Activated T-cell treated with anti-CD3 and anti-CD28 coated beads, Interleukin-2, amount 50 U/mL, for 24 hours (primary cell): ENCODE measurements at regions not wholly inside any gene's neighbourhood (a gene's known extent, or its start where the extent isn't known, plus 50 kb on each side); places are given as distances from the start of the nearest gene placed in this dataset.
"Not testable (repeated sequence)": the region's sequence is repeated elsewhere in the genome, so short reads cannot be mapped to it uniquely, and the experiment has no call there.

Experiments
- DNase-seq: peaks from one replicate; pipeline ENCODE4 v3.0.0-alpha.2; 2020
- H3K27ac Mint-ChIP-seq: 2 replicates; pipeline ENCODE4 v1.8.0; 2020; ENCODE audit warnings: mild to moderate bottlenecking, mixed read lengths
- H3K27me3 Mint-ChIP-seq: 2 replicates; pipeline ENCODE4 v1.8.0; 2020; ENCODE audit warnings: mixed read lengths
- H3K36me3 Mint-ChIP-seq: 2 replicates; pipeline ENCODE4 v1.8.0; 2020; ENCODE audit warnings: low read depth, mixed read lengths
- H3K4me1 Mint-ChIP-seq: 2 replicates; pipeline ENCODE4 v1.8.0; 2020; ENCODE audit warnings: low read depth, mixed read lengths
- H3K4me3 Mint-ChIP-seq: 2 replicates; pipeline ENCODE4 v1.8.0; 2020; ENCODE audit warnings: mild to moderate bottlenecking, moderate library complexity, mixed read lengths
- H3K9me3 Mint-ChIP-seq: 2 replicates; pipeline ENCODE4 v1.8.0; 2020; ENCODE audit warnings: mixed read lengths

DNA sequence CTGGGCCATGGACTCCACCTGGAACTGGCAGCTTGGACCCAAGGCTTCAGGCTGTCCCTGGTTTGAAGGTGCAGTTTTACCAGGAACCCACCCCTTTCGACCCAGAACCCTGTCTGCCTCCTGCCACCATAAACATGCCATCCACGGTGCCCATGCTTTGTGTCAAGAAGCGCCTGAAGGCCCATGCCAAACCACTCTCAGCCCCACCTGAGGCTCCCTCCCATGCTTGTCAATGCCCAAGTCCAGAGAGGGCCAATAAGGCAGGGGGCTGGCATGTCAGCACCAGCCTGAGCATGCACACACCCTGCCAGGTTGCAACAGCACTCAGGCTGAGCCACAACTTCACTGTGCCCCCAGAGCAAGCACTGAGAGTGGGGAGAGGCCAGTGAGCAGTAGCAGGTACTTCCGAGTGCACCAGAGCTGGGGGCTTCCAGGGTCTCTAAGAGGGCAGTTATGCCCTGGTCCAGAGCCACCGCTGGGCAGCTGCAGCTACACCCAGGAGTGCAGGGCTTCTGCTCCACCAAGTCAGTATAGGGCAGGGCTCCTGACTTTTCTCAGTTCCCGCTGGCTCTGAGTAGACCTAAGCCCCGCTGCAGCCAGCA, 1256.0 kb downstream of the AMY1C start:
- Mint-ChIP-seq H3K4me3 (no peak overlapping the region), H3K9me3 (peaks cover 7% of the 10 kb centered on the region), H3K27me3 (no peaks in the 10 kb centered on the region), H3K36me3 (no peaks in the 10 kb centered on the region), H3K4me1 (no peaks in the 10 kb centered on the region), H3K27ac (no peak overlapping the region)
- no peak for DNase-seq

DNA sequence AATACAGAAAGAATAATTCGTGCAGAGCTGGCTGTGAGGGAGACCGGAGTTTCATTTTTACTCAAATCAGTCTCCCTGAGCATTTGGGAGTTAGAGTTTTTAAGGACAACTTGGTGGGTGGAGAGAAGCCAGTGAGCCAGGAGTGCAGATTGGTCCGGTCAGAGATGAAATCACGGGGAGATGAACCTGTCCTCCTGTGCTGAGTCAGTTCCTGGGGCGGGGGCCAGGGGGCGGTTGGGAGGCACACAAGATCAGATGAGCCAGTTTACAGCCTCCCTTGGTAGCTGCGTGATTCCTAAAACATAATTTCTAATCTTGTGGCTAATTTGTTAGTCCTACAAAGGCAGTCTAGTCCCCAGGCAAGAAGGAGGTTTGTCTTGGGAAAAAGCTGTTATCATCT, 1267.9 kb downstream of the AMY1C start:
- Mint-ChIP-seq H3K9me3 (peaks cover 16% of the 10 kb centered on the region), H3K27me3 (no peaks in the 10 kb centered on the region), H3K27ac (no peak overlapping the region), H3K4me1 (no peaks in the 10 kb centered on the region), H3K4me3 (no peak overlapping the region), H3K36me3 (no peaks in the 10 kb centered on the region)
- no peak for DNase-seq

DNA sequence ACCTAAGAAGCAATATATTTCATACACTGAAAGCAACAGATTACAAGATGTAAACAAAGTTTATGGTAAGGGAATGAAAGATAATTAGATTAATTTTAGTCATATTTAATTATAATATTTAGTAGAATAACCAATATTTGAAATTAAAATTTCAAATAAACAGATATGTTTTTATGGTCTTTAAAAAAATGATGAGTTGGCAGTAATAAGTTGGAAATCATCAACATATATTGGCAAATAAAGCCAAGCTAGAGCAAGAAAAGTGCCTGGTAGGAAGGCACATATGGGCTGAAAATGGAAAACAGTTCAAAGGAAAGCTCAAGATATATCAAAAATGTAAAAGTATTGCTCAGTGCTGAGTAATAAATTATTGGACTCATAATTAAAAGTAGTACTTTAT, 1274.0 kb downstream of the AMY1C start:
- Mint-ChIP-seq H3K27me3 (no peaks in the 10 kb centered on the region), H3K4me1 (no peaks in the 10 kb centered on the region), H3K9me3 (peaks cover 6% of the 10 kb centered on the region), H3K27ac (no peak overlapping the region), H3K36me3 (no peaks in the 10 kb centered on the region), H3K4me3 (no peak overlapping the region)
- no peak for DNase-seq

- H3K36me3 Mint-ChIP-seq = no peaks in the 10 kb centered on the region
- DNase-seq = no peak
- no peak overlapping the region for H3K27ac Mint-ChIP-seq
- no peaks in the 10 kb centered on the region for H3K4me1 Mint-ChIP-seq
- H3K4me3 Mint-ChIP-seq = no peak overlapping the region
- peaks cover 6% of the 10 kb centered on the region for H3K9me3 Mint-ChIP-seq
- H3K27me3 Mint-ChIP-seq = no peaks in the 10 kb centered on the region
Observed at GRCh38 chr1:105027838-105028471, 1278.3 kb downstream of the AMY1C start.

- peaks cover 35% of the 10 kb centered on the region for H3K9me3 Mint-ChIP-seq
- H3K4me3 Mint-ChIP-seq = no peak overlapping the region
- no peak overlapping the region for H3K27ac Mint-ChIP-seq
- DNase-seq = no peak
- H3K36me3 Mint-ChIP-seq = no peaks in the 10 kb centered on the region
- no peaks in the 10 kb centered on the region for H3K4me1 Mint-ChIP-seq
- H3K27me3 Mint-ChIP-seq = no peaks in the 10 kb centered on the region
Observed at GRCh38 chr1:105072446-105072845, 1322.7 kb downstream of the AMY1C start.

DNA sequence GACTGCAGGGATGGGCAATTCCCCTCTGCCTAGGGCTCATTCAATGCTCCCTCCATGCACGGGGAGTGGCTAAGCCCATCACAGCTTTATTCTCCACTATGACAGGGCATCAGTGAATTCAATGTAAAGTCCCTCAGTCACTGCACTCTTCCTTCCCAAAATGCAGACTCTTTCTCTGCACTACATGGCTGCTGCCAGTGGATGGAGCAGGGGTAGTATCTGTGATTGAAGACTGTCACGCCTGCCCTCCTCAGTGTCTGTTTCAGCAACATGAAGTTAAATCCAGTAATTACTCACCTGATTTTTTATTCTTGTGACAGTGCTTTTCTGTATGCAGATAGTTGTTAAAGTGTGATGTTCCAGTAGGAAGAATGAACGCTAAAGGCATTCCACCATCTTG, 1323.2 kb downstream of the AMY1C start:
- no peak for DNase-seq
- Mint-ChIP-seq H3K4me3 (no peak overlapping the region), H3K27ac (no peak overlapping the region), H3K9me3 (peaks cover 32% of the 10 kb centered on the region), H3K4me1 (no peaks in the 10 kb centered on the region), H3K36me3 (no peaks in the 10 kb centered on the region), H3K27me3 (no peaks in the 10 kb centered on the region)

- H3K27ac Mint-ChIP-seq = no peak overlapping the region
- peaks cover 29% of the 10 kb centered on the region for H3K9me3 Mint-ChIP-seq
- H3K36me3 Mint-ChIP-seq = no peaks in the 10 kb centered on the region
- no peaks in the 10 kb centered on the region for H3K27me3 Mint-ChIP-seq
- DNase-seq = no peak
- H3K4me3 Mint-ChIP-seq = no peak overlapping the region
- H3K4me1 Mint-ChIP-seq = no peaks in the 10 kb centered on the region
Observed at GRCh38 chr1:105073660-105074059, 1324.0 kb downstream of the AMY1C start.

- Mint-ChIP-seq H3K9me3 (peaks cover 2% of the 10 kb centered on the region), H3K27ac (no peak overlapping the region), H3K27me3 (no peaks in the 10 kb centered on the region), H3K36me3 (no peaks in the 10 kb centered on the region), H3K4me3 (no peak overlapping the region), H3K4me1 (no peaks in the 10 kb centered on the region)
- no peak for DNase-seq
Observed at GRCh38 chr1:105083611-105084010, 1333.9 kb downstream of the AMY1C start.

DNA sequence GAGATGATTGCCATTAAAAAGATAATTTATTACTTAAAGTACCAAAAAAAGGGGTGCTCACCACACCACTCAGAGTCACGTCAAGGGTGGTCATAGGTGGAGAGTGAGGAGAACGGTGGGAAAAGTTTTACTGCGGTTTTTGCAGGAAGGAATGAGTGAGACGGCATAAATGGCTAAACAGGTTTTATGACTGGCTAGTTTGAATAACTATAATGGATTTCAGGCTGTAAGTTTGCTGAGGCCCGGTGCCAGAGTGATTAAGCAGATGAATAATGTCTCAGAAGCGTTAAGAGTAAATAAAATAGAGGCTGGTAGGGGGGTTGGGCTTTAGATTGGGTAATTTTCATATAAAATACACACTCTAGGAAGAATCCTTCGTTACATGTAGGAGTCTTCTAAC, 1337.8 kb downstream of the AMY1C start:
- H3K27ac Mint-ChIP-seq = no peak overlapping the region
- no peak for DNase-seq
- no peaks in the 10 kb centered on the region for H3K4me1 Mint-ChIP-seq
- H3K36me3 Mint-ChIP-seq = no peaks in the 10 kb centered on the region
- no peaks in the 10 kb centered on the region for H3K27me3 Mint-ChIP-seq
- peaks cover 9% of the 10 kb centered on the region for H3K9me3 Mint-ChIP-seq
- H3K4me3 Mint-ChIP-seq = no peak overlapping the region

GRCh38 chr1:105088166-105088565, 1338.5 kb downstream of the AMY1C start:
- Mint-ChIP-seq H3K4me1 (no peaks in the 10 kb centered on the region), H3K27me3 (no peaks in the 10 kb centered on the region), H3K4me3 (no peak overlapping the region), H3K27ac (no peak overlapping the region), H3K36me3 (no peaks in the 10 kb centered on the region), H3K9me3 (peaks cover 10% of the 10 kb centered on the region)
- DNase-seq = no peak

GRCh38 chr1:105093893-105094292, 1344.2 kb downstream of the AMY1C start:
- not testable (repeated sequence) for H3K27me3 Mint-ChIP-seq, H3K4me1 Mint-ChIP-seq, H3K4me3 Mint-ChIP-seq, DNase-seq, H3K27ac Mint-ChIP-seq, H3K36me3 Mint-ChIP-seq
- H3K9me3 Mint-ChIP-seq = peaks cover 17% of the 10 kb centered on the region

DNA sequence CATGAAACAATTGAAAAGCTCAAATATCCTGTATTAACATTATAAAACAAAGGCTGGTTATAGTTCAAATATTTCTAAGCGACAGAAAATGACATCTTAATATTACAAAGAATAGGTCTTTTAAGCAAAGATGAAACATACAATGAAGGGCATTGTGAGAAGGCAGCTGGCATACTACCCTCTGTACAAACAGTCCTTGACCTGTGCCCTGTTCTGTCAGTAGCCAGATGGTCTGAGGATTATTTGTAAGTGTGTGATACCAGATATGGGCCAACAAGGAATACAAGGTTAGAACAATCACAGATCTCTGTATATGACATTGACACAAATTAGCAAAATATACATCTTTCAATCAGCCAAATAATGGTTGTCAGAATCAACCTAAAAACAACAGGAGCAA, 1350.4 kb downstream of the AMY1C start:
- Mint-ChIP-seq H3K27ac (no peak overlapping the region), H3K36me3 (no peaks in the 10 kb centered on the region), H3K27me3 (no peaks in the 10 kb centered on the region), H3K4me1 (no peaks in the 10 kb centered on the region), H3K9me3 (peaks cover 9% of the 10 kb centered on the region), H3K4me3 (no peak overlapping the region)
- DNase-seq = no peak

GRCh38 chr1:105101261-105101660, 1351.6 kb downstream of the AMY1C start:
- H3K36me3 Mint-ChIP-seq = no peaks in the 10 kb centered on the region
- DNase-seq = no peak
- no peak overlapping the region for H3K4me3 Mint-ChIP-seq
- no peaks in the 10 kb centered on the region for H3K27me3 Mint-ChIP-seq
- H3K27ac Mint-ChIP-seq = no peak overlapping the region
- peaks cover 13% of the 10 kb centered on the region for H3K9me3 Mint-ChIP-seq
- H3K4me1 Mint-ChIP-seq = no peaks in the 10 kb centered on the region

GRCh38 chr1:105102371-105102770, 1352.7 kb downstream of the AMY1C start:
- H3K36me3 Mint-ChIP-seq = no peaks in the 10 kb centered on the region
- no peak overlapping the region for H3K4me3 Mint-ChIP-seq
- H3K4me1 Mint-ChIP-seq = no peaks in the 10 kb centered on the region
- peaks cover 11% of the 10 kb centered on the region for H3K9me3 Mint-ChIP-seq
- H3K27ac Mint-ChIP-seq = no peak overlapping the region
- no peaks in the 10 kb centered on the region for H3K27me3 Mint-ChIP-seq
- no peak for DNase-seq

GRCh38 chr1:105122041-105122440, 1372.3 kb downstream of the AMY1C start:
- no peak for DNase-seq
- Mint-ChIP-seq H3K4me1 (no peaks in the 10 kb centered on the region), H3K27me3 (no peaks in the 10 kb centered on the region), H3K4me3 (no peak overlapping the region), H3K36me3 (no peaks in the 10 kb centered on the region), H3K27ac (no peak overlapping the region), H3K9me3 (peaks cover 23% of the 10 kb centered on the region)
